CD4-positive, alpha-beta T cell treated with Interleukin-4 for 1 hour (primary cell): ENCODE measurements at regions not wholly inside any gene's neighbourhood (a gene's known extent, or its start where the extent isn't known, plus 50 kb on each side); places are given as distances from the start of the nearest gene placed in this dataset.
A peak's percentile ranks its signal among the peaks of the same experiment; 100 is the strongest.
"Not testable (repeated sequence)": the region's sequence is repeated elsewhere in the genome, so short reads cannot be mapped to it uniquely, and the experiment has no call there.

Experiments
- DNase-seq, 2 donors: peaks; one replicate each; pipeline ENCODE4 v3.0.0-alpha.2; 2020 to 2022

GRCh38 chr11:112516755-112517154 is 256.1 kb upstream of the PLET1 start:
- no peak for DNase-seq

DNA sequence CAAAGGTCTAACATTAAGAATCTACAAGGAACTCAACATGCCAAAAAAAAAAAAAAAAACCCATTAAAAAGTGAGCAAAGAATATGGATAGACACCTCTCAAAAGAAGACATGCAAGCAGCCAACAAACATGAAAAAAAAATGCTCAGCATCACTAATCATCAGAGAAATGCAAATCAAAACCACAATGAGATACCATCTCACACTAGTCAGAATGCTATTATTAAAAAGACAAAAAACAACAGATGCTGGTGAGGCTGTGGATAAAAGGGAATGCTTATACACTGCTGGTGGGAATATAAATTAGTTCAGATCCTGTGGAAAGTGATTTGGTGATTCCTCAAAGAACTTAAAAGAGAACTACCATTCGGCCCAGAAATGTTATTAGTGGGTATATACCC is 257.7 kb upstream of the PLET1 start:
- no peak for DNase-seq

DNA sequence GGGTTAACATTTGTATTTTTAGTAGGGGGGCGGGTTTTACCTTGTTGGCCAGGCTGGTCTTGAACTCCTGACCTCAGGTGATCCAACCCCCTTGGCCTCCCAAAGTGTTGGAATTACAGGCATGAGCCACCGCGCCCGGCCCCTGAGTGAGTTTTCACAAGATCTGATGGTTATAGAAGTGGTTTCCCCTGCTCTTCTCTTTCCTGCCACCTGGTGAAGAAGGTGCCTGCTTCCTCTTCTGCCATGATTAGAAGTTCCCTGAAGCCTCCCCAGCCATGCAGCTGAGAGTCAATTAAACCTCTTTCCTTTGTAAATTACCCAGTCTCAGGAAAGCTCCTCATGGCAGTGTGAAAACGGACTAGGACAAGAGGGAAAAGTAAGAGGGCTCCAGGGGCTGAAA is 259.1 kb upstream of the PLET1 start:
- DNase-seq = no peak

GRCh38 chr11:112520354-112520753 is 259.7 kb upstream of the PLET1 start:
- DNase-seq = no peak

DNA sequence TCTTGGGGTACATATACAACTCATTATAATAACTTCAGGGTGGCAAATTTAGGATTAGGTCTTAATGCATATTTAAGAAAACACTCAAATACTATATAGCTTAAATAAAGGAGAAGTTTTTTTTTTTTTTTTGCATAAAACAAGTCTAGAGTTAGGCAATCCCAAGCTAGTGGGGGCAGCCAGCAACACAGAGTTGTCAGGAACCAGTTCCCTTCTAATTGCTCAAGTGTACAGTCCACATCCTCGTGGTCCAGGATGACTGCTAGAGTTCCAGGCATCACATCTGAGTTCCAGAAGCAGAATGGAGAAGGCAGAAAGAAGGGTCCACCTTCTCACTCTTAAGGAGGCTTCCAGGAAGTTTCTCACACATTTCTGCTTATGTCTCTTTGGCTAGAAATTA is 261.9 kb upstream of the PLET1 start:
- DNase-seq = no peak

DNA sequence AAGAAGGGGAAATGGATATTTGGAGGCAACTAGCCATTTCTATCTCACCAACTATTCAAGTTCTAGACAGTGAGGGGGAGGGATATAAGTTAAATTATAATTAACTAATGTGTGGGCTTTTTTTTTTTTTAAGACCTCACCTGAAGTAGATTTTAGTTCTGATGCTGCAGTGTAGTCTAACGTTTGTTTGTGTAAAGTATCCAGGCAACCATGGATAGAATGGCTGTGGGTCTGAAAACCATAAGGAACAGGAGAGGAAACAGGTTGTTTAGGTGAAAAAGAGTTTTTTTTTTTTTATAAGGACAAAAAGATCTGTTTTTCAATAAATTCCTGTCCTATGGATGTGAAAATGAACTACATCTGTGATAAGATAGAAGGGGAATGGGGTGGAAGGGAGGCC is 262.4 kb upstream of the PLET1 start:
- no peak for DNase-seq

- DNase-seq = no peak
Observed at GRCh38 chr11:112523477-112523876, 262.8 kb upstream of the PLET1 start.

GRCh38 chr11:112523951-112524350 is 263.3 kb upstream of the PLET1 start:
- DNase-seq = no peak

DNA sequence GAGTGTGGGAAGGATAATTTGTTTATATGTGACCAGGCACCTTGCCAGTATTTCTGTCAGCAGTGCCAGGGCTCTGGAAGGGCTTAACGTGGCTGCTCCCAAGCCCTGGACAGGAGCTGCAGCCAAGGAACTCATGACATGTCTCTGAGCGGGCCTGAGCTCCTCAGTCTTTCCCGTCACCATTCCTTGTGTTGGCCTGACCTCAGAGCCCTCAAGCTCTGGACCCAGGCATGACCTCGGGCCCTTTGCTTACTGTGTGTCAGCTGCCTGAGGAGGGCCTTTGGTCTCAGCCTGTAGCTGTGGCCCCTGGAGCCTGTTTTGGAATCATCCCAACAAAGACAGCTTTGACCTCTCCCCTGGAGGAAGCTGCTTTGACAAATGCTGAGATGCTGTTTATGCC is 264.1 kb upstream of the PLET1 start:
- DNase-seq = no peak

DNA sequence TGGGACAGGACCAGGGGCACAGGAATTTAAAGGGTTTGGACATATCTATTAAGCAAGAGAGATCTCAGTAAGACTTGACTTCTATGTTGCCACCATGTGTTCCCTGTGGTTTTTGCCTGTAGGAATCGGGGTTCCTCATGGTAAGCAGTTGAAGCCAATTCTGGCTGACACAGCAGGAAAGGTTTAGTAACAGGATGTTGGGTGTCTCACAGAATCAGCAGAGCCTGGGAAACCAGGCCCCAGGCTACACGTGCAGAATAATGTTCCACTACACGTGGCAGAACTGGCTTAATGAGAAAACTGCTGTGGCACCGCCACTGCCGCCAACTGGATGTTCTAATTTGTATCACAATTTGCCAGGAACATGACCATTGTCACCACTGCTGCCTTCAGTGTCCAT is 264.6 kb upstream of the PLET1 start:
- peak in 1 of 2 donors; percentile 19 for DNase-seq

DNA sequence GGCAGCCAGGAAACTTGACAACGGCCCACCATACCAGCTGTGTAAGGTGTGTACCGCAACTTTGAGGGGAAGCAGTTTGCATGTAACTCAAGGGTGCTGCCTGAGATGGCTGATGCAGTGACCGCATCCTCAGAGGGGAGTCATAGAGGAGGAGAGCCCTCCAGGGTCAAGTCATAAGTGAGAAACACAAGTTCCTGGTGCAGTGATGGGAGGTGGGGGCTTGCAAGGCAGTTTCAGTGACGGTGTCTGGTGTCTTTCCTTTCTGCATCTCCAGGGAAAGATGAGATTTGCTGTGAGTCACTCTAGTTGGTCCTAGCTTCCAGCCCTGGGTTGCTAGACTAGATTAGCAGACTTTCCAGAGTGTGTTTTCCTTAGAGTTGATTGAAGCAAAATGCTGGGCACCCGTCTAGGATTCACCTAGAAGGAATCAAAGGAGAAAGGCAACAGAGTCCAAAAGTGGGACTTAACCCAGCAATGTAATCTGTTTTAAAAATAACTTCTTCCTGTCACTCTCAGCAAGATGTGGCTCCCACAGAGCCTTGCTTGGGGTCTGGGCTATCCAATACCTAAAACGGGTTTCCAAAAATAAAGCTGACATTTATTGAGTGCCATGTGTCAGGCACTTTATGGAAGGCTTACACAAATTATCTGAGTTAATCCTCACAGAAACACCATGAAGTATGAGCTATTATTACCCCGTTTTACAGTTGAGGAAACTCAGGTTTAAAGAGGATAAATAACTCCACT is 265.4 kb upstream of the PLET1 start:
- no peak for DNase-seq

- no peak for DNase-seq
Observed at GRCh38 chr11:112526699-112527416, 266.2 kb upstream of the PLET1 start.

DNA sequence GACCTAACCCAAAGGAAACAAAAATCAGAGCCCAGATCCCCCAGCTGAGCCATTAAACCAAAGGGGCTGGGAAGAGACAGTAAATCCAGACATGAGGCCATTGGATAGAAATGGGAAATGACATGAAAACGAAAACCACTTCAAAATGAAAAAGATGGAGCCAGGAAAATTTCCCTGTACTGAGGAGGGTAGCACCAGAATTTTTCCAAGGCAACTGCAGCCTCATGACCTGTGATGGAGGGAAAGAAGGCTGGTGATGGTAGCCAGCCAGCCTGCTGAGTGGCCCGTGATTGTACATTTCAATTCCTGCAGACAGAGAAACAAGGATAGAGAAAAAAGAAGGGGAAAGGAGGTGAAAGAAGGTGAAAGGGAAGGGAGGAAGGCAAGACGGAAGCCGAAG is 268.4 kb upstream of the PLET1 start:
- no peak for DNase-seq

DNA sequence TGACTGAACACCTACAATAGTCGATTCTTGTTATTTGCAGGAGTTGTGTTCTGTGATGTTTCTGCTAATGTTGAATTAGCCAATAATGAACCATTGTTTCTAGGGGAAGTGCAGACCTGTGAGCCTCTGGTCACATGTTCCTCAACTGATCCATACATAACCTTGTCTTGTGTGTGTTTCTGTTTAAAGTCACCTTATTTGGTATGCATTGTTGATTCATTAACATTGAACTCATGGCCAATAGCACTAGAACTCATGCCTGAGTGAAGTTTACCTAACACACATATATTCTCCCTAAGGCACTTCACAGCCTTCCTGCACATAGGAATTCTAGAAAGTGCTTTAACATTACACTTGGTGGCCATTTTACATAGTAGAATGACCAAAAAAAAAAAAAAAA is 271.8 kb upstream of the PLET1 start:
- no peak for DNase-seq

DNA sequence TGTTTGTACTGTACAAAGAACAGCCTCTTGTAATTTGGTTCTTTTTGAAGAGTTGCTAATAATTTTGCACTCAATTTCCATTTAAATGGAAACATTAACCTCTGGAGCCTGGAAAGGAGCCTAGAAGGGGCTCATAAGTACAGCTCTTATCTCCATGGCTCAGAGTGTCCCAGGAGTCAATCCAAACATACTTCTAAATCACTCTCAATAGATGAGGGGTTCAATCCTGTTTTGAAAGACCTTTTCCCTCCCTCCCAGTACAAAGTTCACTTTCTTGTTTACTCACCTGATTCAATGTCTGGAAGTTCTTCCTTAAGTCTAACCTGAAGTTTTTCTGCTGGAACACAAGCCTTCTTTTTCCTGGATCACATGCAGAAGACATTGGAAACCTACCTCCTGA is 273.0 kb upstream of the PLET1 start:
- DNase-seq = no peak

DNA sequence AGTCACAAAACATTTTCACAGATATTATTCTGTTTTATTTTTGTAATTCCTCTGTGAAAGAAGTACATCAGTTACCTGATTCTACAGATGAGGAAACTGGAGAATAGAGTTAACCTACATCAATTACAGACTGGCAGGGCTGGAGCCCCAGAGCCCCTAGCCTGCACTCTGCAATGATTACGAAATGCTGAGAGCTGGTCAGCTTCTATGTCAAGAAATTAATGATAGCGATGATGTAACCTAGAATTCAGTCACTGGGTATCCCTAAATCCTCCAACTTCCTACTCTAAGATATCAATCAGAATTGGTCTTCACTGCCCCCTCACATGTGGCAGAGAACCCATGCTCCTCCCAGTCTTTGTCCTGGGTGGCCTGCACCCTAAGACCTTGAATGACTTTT is 273.5 kb upstream of the PLET1 start:
- DNase-seq = no peak

DNA sequence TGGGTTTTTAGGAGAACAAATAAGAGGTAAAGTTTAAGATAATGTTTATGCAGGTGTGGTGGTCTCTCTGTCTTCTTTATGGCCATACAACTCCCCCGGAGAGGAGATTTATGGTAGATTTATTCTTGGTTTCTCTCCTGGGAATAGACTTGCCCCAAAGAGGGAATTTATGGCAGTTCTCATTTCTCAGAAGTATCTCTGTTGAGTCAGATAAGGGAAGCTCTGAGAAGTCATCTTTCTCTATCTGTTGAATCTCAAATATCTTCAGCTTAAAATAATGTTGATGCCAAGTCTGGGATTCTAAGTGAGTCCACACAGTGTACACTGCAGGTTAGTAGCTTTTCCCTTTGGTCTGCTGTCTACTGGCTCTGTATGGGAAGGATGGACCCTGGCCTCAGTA is 276.4 kb upstream of the PLET1 start:
- no peak for DNase-seq

DNA sequence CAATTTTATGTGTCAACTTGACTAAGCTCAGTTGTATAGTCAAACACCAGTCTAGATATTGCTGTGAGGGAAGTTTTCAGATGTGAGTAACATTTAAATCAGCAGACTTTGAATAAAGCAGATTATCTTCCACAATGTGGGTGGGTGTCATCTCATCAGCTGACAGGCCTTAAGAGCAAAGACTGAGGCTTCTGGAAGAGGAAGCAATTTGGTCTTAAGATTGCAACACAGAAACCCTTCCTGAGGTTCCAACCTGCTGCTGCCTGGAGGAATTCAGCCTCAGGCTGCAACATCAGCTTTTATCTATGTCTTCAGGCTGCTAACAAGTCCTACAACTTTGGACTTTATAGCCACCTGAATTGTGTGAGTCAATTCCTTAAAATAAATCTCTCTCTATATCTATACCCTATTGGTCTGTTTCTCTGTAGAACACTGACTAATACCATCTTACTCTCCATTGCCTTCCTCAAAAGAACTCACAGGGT is 277.2 kb upstream of the PLET1 start:
- DNase-seq = no peak

- no peak for DNase-seq
Observed at GRCh38 chr11:112538534-112539280, 278.0 kb upstream of the PLET1 start.

- not testable (repeated sequence) for DNase-seq
Observed at GRCh38 chr11:112539281-112539555, 278.6 kb upstream of the PLET1 start.

DNA sequence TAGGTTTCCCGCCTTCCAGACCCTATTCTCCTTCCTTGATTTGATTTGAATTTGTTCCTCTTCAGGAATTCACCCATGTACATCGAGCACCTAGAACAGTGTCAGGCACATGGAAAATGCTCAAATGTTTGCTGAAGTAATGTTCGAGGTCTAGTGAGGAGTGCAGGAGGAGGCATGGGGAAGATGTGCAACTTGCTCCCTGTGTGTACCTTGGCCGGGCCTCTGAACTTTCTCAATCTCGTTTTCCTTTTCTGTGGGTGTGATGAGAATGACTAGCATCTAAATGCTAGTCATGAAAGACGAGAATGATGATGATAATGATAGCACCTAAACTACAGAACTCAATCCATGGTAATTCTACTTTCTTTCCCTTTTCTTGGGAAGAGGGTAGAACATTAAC is 279.1 kb upstream of the PLET1 start:
- no peak for DNase-seq

- DNase-seq = no peak
Observed at GRCh38 chr11:112540261-112540660, 279.6 kb upstream of the PLET1 start.

GRCh38 chr11:112541140-112542046 is 280.7 kb upstream of the PLET1 start:
- no peak for DNase-seq
